PC-9 (cell line): ENCODE measurements at regions not wholly inside any gene's neighbourhood (a gene's known extent, or its start where the extent isn't known, plus 50 kb on each side); places are given as distances from the start of the nearest gene placed in this dataset.
A peak's percentile ranks its signal among the peaks of the same experiment; 100 is the strongest.

Source experiments
- BruUV-seq: library from RNA; stranded (reverse); fragments of 400-500 nt; replicated peaks from 2 replicates; lab custom pipeline; 2021; lab: Mats Ljungman, UMichigan
- CTCF ChIA-PET: fragments of 300-600 bp; sonication (Branson Sonifier 250); formaldehyde crosslinking; loops from one replicate; lab custom pipeline; 2022; ENCODE audit warnings: antibody characterized with exemption; lab: Charles Lee
- POLR2A ChIA-PET: fragments of 300-600 bp; sonication (Branson Sonifier 250); formaldehyde crosslinking; loops from one replicate; lab custom pipeline; 2022; ENCODE audit warnings: antibody characterized with exemption; ENCODE audit not compliant: unreplicated experiment; lab: Charles Lee
- DNase-seq, 2 experiments: peaks; one replicate each; pipeline versions ENCODE4 v3.0.0 to v3.0.0-alpha.2; 2015 to 2022; ENCODE audit warnings: mixed read lengths in 1 of 2
- H2AFZ ChIP-seq: fragments of 200-600 bp; sonication (generic); 2 replicates; pipeline ENCODE4 v1.8.1; 2017; ENCODE audit warnings: antibody characterized with exemption
- H3F3A ChIP-seq: fragments of 200-600 bp; sonication (generic); 2 replicates; pipeline ENCODE4 v1.8.1; 2017; ENCODE audit warnings: antibody characterized with exemption, mild to moderate bottlenecking, low read depth; ENCODE audit not compliant: insufficient read depth
- H3K27ac ChIP-seq: fragments of 200-600 bp; sonication (generic); 2 replicates; pipeline ENCODE4 v1.6.1; 2016; ENCODE audit warnings: mixed run types
- H3K27me3 ChIP-seq: fragments of 200-600 bp; sonication (generic); 2 replicates; pipeline ENCODE4 v1.6.1; 2016; ENCODE audit warnings: low read depth, mixed run types; ENCODE audit not compliant: insufficient read depth
- H3K36me3 ChIP-seq: fragments of 200-600 bp; sonication (generic); 2 replicates; pipeline ENCODE4 v1.6.1; 2016; ENCODE audit warnings: low read depth, mixed run types
- H3K4me1 ChIP-seq: fragments of 200-600 bp; sonication (generic); replicated peaks from 2 replicates; pipeline ENCODE4 v1.6.1; 2016; ENCODE audit warnings: mixed run types; ENCODE audit not compliant: insufficient read depth
- H3K4me2 ChIP-seq: fragments of 200-600 bp; sonication (generic); 2 replicates; pipeline ENCODE4 v1.6.1; 2017; ENCODE audit warnings: mixed run types
- H3K4me3 ChIP-seq: fragments of 200-600 bp; sonication (generic); 2 replicates; pipeline ENCODE4 v1.6.1; 2016; ENCODE audit warnings: mixed run types
- H3K79me2 ChIP-seq: fragments of 200-600 bp; sonication (generic); 2 replicates; pipeline ENCODE4 v1.6.1; 2017; ENCODE audit warnings: low read depth, mixed run types
- H3K9me2 ChIP-seq: fragments of 200-600 bp; sonication (generic); 2 replicates; pipeline ENCODE4 v1.8.1; 2017; ENCODE audit warnings: mild to moderate bottlenecking; ENCODE audit not compliant: insufficient read depth
- H3K9me3 ChIP-seq: fragments of 200-600 bp; sonication (generic); 2 replicates; pipeline ENCODE4 v1.8.1; 2016; ENCODE audit warnings: low read depth; ENCODE audit not compliant: insufficient read depth
- H4K20me1 ChIP-seq: fragments of 200-600 bp; sonication (generic); 2 replicates; pipeline ENCODE4 v1.8.1; 2017; ENCODE audit not compliant: insufficient read depth
- CTCF ChIP-seq: fragments of 200-600 bp; sonication (generic); conservative IDR thresholded peaks from 2 replicates; pipeline ENCODE4 v1.6.1; 2017; ENCODE audit warnings: mixed run types, antibody characterized with exemption, mild to moderate bottlenecking, moderate library complexity
- EZH2 ChIP-seq: fragments of 200-600 bp; sonication (generic); IDR thresholded peaks from 2 replicates; pipeline ENCODE4 v1.8.0; 2017; ENCODE audit warnings: antibody characterized with exemption, low read depth
- intact Hi-C: fragments of 100-400 bp; cut with micrococcal nuclease; formaldehyde crosslinking; loops from one replicate; pipeline ENCODE4 v1.10.0; 2022; ENCODE audit not compliant: unreplicated experiment

DNA sequence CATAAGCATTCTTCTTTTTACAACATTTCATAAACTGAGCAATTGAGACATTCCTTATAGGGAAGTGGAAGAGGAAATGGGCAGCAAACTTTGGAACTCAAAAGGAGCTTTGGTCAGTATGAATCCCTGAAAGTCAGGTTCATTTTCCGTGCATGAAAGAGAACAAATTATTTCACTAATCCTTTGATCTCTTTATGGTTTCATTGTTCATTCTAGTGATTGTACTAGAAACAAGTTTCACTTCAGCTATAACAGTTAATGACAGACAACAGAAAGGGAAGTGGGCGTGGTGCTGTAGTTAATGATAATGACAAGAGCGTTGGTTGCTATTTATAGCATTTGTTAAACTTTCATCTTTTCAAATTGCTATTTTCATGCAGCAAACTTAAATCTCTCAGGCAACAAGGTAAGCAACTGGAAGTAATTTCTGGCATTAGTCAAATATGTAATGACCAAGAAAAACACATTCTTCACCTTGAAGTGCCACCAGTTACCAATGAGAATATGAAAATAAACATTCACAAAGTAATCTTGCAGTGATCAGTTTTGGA is 98.4 kb downstream of the AREG start:
- Histone ChIP-seq H2AFZ (no peak overlapping the region), H3K9me2 (no peaks in the 10 kb centered on the region), H3K27ac (peak overlapping the region; percentile 41; the same call in 1 of the 2 replicates), H3K79me2 (no peaks in the 10 kb centered on the region), H3K4me2 (no peak overlapping the region), H3K4me1 (peaks cover 17% of the 10 kb centered on the region), H3K27me3 (no peaks in the 10 kb centered on the region), H4K20me1 (no peaks in the 10 kb centered on the region), H3K9me3 (no peaks in the 10 kb centered on the region), H3F3A (no peaks in the 10 kb centered on the region), H3K36me3 (no peaks in the 10 kb centered on the region), H3K4me3 (no peak overlapping the region)
- no TSS peak for BruUV-seq
- ChIA-PET POLR2A (interaction anchor here (0.8 kb wide), 1 partner anchor 122 kb away, joined by 6 read pairs; no protein-coding TSS in a partner anchor), CTCF (interaction anchor here (0.6 kb wide), 1 partner anchor 166 kb away, joined by 4 read pairs; no protein-coding TSS in a partner anchor)
- intact Hi-C loops = no loop called here
- no peak for TF ChIP-seq EZH2
- TF ChIP-seq CTCF = no peak
- DNase-seq = no peak

DNA sequence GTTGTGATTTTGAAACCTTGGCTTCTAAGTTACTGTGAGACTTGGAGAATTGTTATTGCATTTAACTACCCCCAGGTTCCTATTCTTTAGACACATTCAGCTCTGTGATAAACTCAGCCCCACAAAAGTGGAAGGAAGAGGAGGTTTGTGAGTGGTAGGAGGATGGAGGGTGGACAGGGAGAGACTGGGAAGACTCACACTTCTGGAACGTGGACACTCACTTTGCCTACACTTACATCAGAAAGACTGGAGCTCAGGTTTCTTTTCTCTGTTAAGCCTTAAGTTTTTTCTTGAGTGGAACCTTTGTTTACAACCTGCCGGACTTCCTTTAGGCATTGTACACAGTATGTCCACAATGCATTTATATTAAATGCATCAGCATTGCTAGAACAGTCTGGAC is 99.0 kb downstream of the AREG start:
- Histone ChIP-seq H3K4me1 (peaks cover 17% of the 10 kb centered on the region), H3K79me2 (no peaks in the 10 kb centered on the region), H3K36me3 (no peaks in the 10 kb centered on the region), H3K4me3 (no peak overlapping the region), H3K9me3 (no peaks in the 10 kb centered on the region), H3K27me3 (no peaks in the 10 kb centered on the region), H3K27ac (peak overlapping the region; percentile 55), H4K20me1 (no peaks in the 10 kb centered on the region), H2AFZ (no peak overlapping the region), H3K9me2 (no peaks in the 10 kb centered on the region), H3F3A (no peaks in the 10 kb centered on the region), H3K4me2 (no peak overlapping the region)
- ChIA-PET POLR2A (interaction anchor here (0.8 kb wide), 1 partner anchor 121 kb away, joined by 6 read pairs; no protein-coding TSS in a partner anchor), CTCF (interaction anchor here (0.6 kb wide), 1 partner anchor 167 kb away, joined by 4 read pairs; no protein-coding TSS in a partner anchor)
- intact Hi-C loops = loop anchor here (2.0 kb wide), 1 partner anchor 81 kb away; no protein-coding TSS in a partner anchor
- BruUV-seq = no TSS peak
- TF ChIP-seq EZH2 (no peak), CTCF (no peak)
- no peak for DNase-seq

DNA sequence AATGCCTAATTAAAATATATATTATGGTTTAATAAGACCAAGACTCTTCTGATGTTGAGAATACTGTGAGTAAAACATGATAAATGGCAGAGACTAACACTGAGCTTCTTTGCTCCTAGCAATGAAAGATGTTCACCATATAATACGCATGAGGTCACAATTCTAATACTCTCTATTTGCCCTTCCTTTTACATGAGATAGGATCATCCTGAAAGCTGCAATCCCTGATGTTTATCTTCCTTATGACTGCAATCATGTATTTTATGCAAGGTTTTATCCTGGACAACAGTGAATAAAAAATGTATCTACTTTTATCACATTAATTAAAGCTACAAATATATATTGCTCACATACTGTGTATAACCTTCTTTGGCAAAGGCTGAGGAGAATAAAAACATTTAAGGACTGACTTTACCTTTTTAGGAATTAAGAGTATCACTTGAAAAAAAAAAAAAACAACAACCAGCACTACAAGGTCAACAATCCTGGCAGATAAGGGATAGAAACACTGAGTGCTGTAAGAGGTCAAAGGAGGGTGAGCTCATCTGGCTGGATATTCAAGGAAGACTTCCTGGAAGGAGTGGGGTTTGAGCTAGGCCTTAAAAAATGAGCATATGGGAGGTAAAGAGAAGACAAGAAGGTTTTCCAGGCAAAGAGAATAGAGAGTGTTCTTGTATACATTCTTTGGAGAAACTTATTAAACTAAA is 99.9 kb downstream of the AREG start:
- H3K27ac ChIP-seq = peak overlapping the region; percentile 55
- H3K27me3 ChIP-seq = no peaks in the 10 kb centered on the region
- intact Hi-C loops = loop anchor here (2.0 kb wide), 1 partner anchor 80 kb away; no protein-coding TSS in a partner anchor
- H2AFZ ChIP-seq = no peak overlapping the region
- BruUV-seq = TSS peak; percentile 78
- H3F3A ChIP-seq = no peaks in the 10 kb centered on the region
- DNase-seq = peak in 1 of 2 experiments; percentile 44
- no peaks in the 10 kb centered on the region for H4K20me1 ChIP-seq
- ChIA-PET POLR2A (interaction anchor here (0.5 kb wide), 1 partner anchor 170 kb away, joined by 3 read pairs; no protein-coding TSS in a partner anchor), CTCF (interaction anchor here (0.7 kb wide), 1 partner anchor 99 kb away, joined by 5 read pairs; no protein-coding TSS in a partner anchor)
- no peaks in the 10 kb centered on the region for H3K9me3 ChIP-seq
- no peak overlapping the region for H3K4me3 ChIP-seq
- H3K9me2 ChIP-seq = no peaks in the 10 kb centered on the region
- peak overlapping the region; percentile 19; the same call in 1 of the 2 replicates for H3K4me2 ChIP-seq
- no peaks in the 10 kb centered on the region for H3K36me3 ChIP-seq
- TF ChIP-seq EZH2 = no peak
- no peak for TF ChIP-seq CTCF
- H3K79me2 ChIP-seq = no peaks in the 10 kb centered on the region
- peaks cover 17% of the 10 kb centered on the region for H3K4me1 ChIP-seq
